GM23248 (cell line): ENCODE measurements at regions not wholly inside any gene's neighbourhood (a gene's known extent, or its start where the extent isn't known, plus 50 kb on each side); places are given as distances from the start of the nearest gene placed in this dataset.
"Not testable (repeated sequence)": the region's sequence is repeated elsewhere in the genome, so short reads cannot be mapped to it uniquely, and the experiment has no call there.

Experiments used
- DNase-seq: peaks from one replicate; pipeline ENCODE4 v3.0.0-alpha.2; 2015
- H2AFZ ChIP-seq: fragments of 200-600 bp; sonication (generic); 2 replicates; pipeline ENCODE4 v1.6.1; 2016; ENCODE audit warnings: antibody characterized with exemption
- H3F3A ChIP-seq: fragments of 200-600 bp; sonication (generic); 2 replicates; pipeline ENCODE4 v1.6.1; 2016; ENCODE audit warnings: mild to moderate bottlenecking, antibody characterized with exemption, mixed run types; ENCODE audit not compliant: insufficient read depth
- H3K27ac ChIP-seq: fragments of 200-600 bp; sonication (generic); 2 replicates; pipeline ENCODE4 v1.5.1; 2016; ENCODE audit warnings: mild to moderate bottlenecking
- H3K27me3 ChIP-seq: fragments of 200-600 bp; sonication (generic); replicated peaks from 2 replicates; pipeline ENCODE4 v1.6.1; 2016; ENCODE audit warnings: mild to moderate bottlenecking; ENCODE audit not compliant: insufficient read depth
- H3K36me3 ChIP-seq: fragments of 200-600 bp; sonication (generic); 2 replicates; pipeline ENCODE4 v1.6.1; 2016; ENCODE audit warnings: low read depth, mild to moderate bottlenecking
- H3K4me1 ChIP-seq: fragments of 200-600 bp; sonication (generic); 2 replicates; pipeline ENCODE4 v1.6.1; 2016; ENCODE audit warnings: mild to moderate bottlenecking; ENCODE audit not compliant: insufficient read depth
- H3K4me2 ChIP-seq: fragments of 200-600 bp; sonication (generic); one replicate; pipeline ENCODE4 v1.6.1; 2016; ENCODE audit warnings: mild to moderate bottlenecking; ENCODE audit not compliant: unreplicated experiment
- H3K4me3 ChIP-seq: fragments of 200-600 bp; sonication (generic); 2 replicates; pipeline ENCODE4 v1.5.1; 2016; ENCODE audit warnings: mild to moderate bottlenecking
- H3K79me2 ChIP-seq: fragments of 200-600 bp; sonication (generic); 2 replicates; pipeline ENCODE4 v1.6.1; 2016; ENCODE audit warnings: mild to moderate bottlenecking; ENCODE audit not compliant: insufficient read depth
- H3K9ac ChIP-seq: fragments of 200-600 bp; sonication (generic); 2 replicates; pipeline ENCODE4 v1.6.1; 2016; ENCODE audit warnings: mild to moderate bottlenecking
- H3K9me2 ChIP-seq: fragments of 200-600 bp; sonication (generic); 2 replicates; pipeline ENCODE4 v1.6.1; 2016; ENCODE audit warnings: mixed run types, mild to moderate bottlenecking, moderate library complexity; ENCODE audit not compliant: insufficient read depth
- H3K9me3 ChIP-seq: fragments of 200-600 bp; sonication (generic); one replicate; pipeline ENCODE4 v1.6.1; 2017; ENCODE audit warnings: low read depth
- H4K20me1 ChIP-seq: fragments of 200-600 bp; sonication (generic); 2 replicates; pipeline ENCODE4 v1.6.0; 2016; ENCODE audit not compliant: insufficient read depth
- EZH2 ChIP-seq: fragments of 200-600 bp; sonication (generic); IDR thresholded peaks from 2 replicates; pipeline ENCODE4 v1.6.1; 2018; ENCODE audit warnings: antibody characterized with exemption, mild to moderate bottlenecking; ENCODE audit not compliant: insufficient read depth, poor library complexity, severe bottlenecking
- EZH2phosphoT487 ChIP-seq: fragments of 200-600 bp; sonication (generic); IDR thresholded peaks from 2 replicates; pipeline ENCODE4 v1.6.1; 2018; ENCODE audit warnings: antibody characterized with exemption, moderate library complexity, mild to moderate bottlenecking, low read depth; ENCODE audit not compliant: insufficient read depth
- WGBS, 2 experiments: methylation state at CpG; one replicate each; pipeline ENCODE4 v1.1.6; 2015 to 2017; ENCODE audit warnings: low lambda C conversion rate in 2 of 2, low coverage in 1 of 2; ENCODE audit errors: missing lambda C conversion rate in 2 of 2; 5-methylcytosine and 5-hydroxymethylcytosine counted together
- in situ Hi-C: fragments of 300-500 bp; cut with MboI; formaldehyde crosslinking; loops from 2 replicates; pipeline ENCODE4 v1.15.0; 2020

DNA sequence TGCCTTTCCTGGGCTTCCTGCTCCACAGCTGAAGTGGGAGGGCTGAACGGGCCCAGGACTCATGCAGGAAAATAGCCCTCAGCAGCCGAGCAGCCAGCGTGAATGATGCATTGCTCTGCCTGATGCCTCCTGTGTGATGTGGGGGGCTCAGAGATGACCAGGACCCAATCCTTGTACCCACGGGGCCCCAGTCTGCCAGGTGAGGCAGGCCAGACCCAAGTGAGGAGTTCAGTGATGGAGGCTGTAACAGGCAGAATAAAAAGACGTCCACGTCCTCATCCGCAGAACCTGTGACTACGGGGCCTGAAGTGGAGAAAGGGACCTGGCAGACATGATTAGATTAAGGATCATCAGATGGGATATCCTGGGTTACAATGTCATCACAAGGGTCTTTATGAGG lies 194.9 kb upstream of the HDAC4 start:
- H3F3A ChIP-seq = no peaks in the 10 kb centered on the region
- no peak overlapping the region for H3K4me2 ChIP-seq
- H3K36me3 ChIP-seq = no peaks in the 10 kb centered on the region
- no peaks in the 10 kb centered on the region for H4K20me1 ChIP-seq
- H3K27ac ChIP-seq = no peak overlapping the region
- no peaks in the 10 kb centered on the region for H3K27me3 ChIP-seq
- no peak overlapping the region for H3K4me3 ChIP-seq
- H3K79me2 ChIP-seq = no peaks in the 10 kb centered on the region
- WGBS, 2 experiments = 49 to 62% methylated on average over 8 of the region's 8 CpGs
- TF ChIP-seq EZH2phosphoT487 = no peak
- no peak for TF ChIP-seq EZH2
- no peaks in the 10 kb centered on the region for H3K4me1 ChIP-seq
- in situ Hi-C loops = no loop called here
- no peak overlapping the region for H2AFZ ChIP-seq
- DNase-seq = no peak
- H3K9me2 ChIP-seq = no peaks in the 10 kb centered on the region
- H3K9me3 ChIP-seq = no peaks in the 10 kb centered on the region
- H3K9ac ChIP-seq = no peak overlapping the region

DNA sequence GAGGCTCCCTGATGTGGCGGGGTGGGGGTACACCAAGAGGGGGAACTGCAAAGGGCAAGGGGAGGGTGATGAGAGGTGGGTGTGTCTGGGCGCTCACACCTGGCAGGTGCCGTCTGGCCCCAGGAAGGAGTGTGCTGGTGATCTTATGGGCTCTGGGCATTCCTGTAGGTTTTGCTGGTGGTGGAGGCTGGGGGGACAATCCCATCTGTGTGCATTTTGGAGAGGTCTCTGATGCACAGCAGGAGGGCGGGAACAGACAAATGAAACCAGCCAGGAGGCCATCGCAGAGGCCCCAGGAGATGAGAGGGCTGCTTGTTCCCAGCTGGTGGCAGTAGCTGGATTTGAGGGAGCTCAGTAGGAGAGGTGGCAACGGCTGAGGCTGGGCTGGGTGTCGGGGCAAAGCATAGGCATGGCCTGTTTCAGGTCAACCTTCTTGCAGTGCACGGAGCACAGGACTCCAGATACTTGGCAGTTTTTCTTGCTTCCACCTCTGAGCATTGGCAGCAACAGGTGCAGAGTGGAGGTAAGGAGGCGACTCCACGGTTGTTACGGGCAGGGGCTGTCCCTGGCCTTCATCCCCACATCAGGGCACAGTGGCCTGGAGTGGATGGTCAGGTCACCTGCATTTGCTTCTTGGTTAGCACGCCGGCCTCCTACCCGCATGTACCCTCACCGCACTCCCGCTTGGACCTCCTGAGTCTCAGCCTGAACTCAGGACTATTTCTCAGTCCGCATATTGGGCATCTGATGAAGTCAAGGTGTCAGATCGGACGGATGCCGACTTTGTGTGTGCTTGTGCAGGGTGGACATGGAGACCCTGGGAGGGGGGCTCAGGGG lies 194.2 kb upstream of the HDAC4 start:
- no peak overlapping the region for H3K9ac ChIP-seq
- no peaks in the 10 kb centered on the region for H3K36me3 ChIP-seq
- H3K27me3 ChIP-seq = no peaks in the 10 kb centered on the region
- no peaks in the 10 kb centered on the region for H3K9me3 ChIP-seq
- no peaks in the 10 kb centered on the region for H4K20me1 ChIP-seq
- DNase-seq = no peak
- in situ Hi-C loops = no loop called here
- H3K27ac ChIP-seq = no peak overlapping the region
- H3F3A ChIP-seq = no peaks in the 10 kb centered on the region
- H3K9me2 ChIP-seq = no peaks in the 10 kb centered on the region
- H3K79me2 ChIP-seq = no peaks in the 10 kb centered on the region
- no peak overlapping the region for H2AFZ ChIP-seq
- no peak for TF ChIP-seq EZH2
- no peak overlapping the region for H3K4me3 ChIP-seq
- H3K4me1 ChIP-seq = no peaks in the 10 kb centered on the region
- H3K4me2 ChIP-seq = no peak overlapping the region
- 66 to 68% methylated on average over 20 of the region's 20 CpGs for WGBS, 2 experiments

DNA sequence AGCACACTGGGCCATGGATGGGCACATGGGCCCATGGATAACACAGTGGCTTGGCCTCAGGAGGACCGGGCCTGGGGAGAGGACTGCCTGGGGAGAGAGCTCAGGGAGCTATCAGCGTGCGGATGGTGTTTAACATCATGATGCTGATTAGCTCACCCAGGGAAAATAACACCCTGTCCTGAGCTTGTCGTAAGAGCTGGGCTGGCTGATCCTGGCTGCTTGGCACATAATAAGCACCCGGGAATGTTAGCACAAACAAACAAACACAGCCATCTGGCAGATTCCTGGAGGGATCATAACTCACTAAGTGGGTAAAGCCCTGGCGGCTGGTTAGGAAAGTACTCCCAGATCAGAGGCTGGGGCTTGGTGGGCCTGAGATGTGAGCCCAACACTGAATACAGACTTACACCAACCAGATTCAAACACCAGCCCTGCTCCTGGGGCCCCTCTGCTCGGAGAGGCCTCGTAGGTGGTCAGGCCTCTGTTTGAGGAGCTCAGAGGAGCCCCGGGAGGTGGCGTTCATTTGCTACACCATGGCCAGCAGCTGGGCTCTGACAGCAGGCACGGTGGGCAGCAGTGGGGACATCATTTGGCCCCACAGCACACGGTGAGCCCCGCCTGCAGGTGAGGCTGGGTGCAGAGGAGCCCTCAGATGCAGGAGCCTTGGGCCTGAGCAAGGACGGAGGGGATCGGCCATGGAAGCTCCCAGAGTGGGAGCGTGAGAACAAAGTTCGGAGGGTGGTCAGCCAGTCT lies 193.4 kb upstream of the HDAC4 start:
- 42 to 48% methylated on average over 17 of the region's 17 CpGs for WGBS, 2 experiments

DNA sequence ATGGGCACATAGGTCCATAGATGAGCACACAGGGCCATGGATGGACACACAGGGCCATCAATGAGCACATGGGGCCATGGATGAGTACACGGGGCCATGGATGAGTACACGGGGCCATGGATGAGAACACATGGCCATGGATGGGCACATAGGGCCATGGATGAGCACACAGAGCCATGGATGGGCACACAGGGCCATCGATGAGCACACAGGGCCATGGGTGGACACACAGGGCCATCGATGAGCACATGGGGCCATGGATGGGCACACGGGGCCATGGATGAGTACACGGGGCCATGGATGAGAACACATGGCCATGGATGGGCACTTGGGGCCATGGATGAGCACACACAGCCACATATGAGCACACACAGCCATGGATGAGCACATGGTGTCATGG lies 192.6 kb upstream of the HDAC4 start:
- no peak overlapping the region for H3K9ac ChIP-seq
- TF ChIP-seq EZH2 (no peak), EZH2phosphoT487 (no peak)
- no peaks in the 10 kb centered on the region for H3F3A ChIP-seq
- H3K9me3 ChIP-seq = no peaks in the 10 kb centered on the region
- WGBS, 2 experiments = 52 to 56% methylated on average over 6 of the region's 6 CpGs
- no peak overlapping the region for H2AFZ ChIP-seq
- H3K9me2 ChIP-seq = no peaks in the 10 kb centered on the region
- H3K36me3 ChIP-seq = no peaks in the 10 kb centered on the region
- in situ Hi-C loops = no loop called here
- H3K4me2 ChIP-seq = no peak overlapping the region
- H4K20me1 ChIP-seq = no peaks in the 10 kb centered on the region
- H3K4me1 ChIP-seq = no peaks in the 10 kb centered on the region
- DNase-seq = no peak
- H3K4me3 ChIP-seq = no peak overlapping the region
- H3K79me2 ChIP-seq = no peaks in the 10 kb centered on the region
- H3K27ac ChIP-seq = no peak overlapping the region
- no peaks in the 10 kb centered on the region for H3K27me3 ChIP-seq

More for the DNA sequence above, 193.4 kb upstream of the HDAC4 start:
- Histone ChIP-seq H3K9me3 (no peaks in the 10 kb centered on the region), H3K9ac (no peak overlapping the region), H3K4me2 (no peak overlapping the region), H3K27me3 (no peaks in the 10 kb centered on the region), H3K27ac (no peak overlapping the region), H4K20me1 (no peaks in the 10 kb centered on the region), H3K4me3 (no peak overlapping the region), H3K9me2 (no peaks in the 10 kb centered on the region), H2AFZ (no peak overlapping the region), H3K79me2 (no peaks in the 10 kb centered on the region), H3K4me1 (no peaks in the 10 kb centered on the region), H3F3A (no peaks in the 10 kb centered on the region), H3K36me3 (no peaks in the 10 kb centered on the region)
- in situ Hi-C loops = no loop called here
- DNase-seq = no peak
- TF ChIP-seq EZH2phosphoT487 (no peak), EZH2 (no peak)

DNA sequence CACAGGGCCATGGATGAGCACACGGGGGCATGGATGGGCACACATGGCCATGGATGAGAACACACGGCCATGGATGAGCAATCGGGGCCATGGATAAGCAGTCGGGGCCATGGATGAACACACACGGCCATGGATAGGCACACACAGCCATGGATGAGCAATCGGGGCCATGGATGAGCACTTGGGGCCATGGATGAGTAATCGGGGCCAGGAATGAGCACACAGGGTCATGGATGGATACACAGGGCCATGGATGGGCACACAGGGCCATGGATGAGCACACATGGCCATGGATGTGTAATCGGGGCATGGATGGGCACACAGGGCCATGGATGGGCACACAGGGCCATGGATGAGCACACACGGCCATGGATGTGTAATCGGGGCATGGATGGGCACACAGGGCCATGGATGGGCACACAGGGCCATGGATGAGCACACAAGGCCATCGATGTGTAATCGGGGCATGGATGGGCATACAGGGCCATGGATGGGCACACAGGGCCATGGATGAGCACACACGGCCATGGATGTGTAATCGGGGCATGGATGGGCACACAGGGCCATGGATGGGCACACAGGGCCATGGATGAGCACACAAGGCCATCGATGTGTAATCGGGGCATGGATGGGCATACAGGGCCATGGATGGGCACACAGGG lies 191.9 kb upstream of the HDAC4 start:
- H3K9ac ChIP-seq, H3K36me3 ChIP-seq, H4K20me1 ChIP-seq, H3K4me3 ChIP-seq, H3K79me2 ChIP-seq, H3K4me2 ChIP-seq, H2AFZ ChIP-seq, H3F3A ChIP-seq, H3K9me2 ChIP-seq, H3K27me3 ChIP-seq, H3K4me1 ChIP-seq, in situ Hi-C loops, H3K9me3 ChIP-seq, H3K27ac ChIP-seq, DNase-seq: not testable (repeated sequence)
- 69 to 74% methylated on average over 9 to 15 of the region's 16 CpGs for WGBS, 2 experiments
